OCI-LY1 (cell line): ENCODE measurements at regions not wholly inside any gene's neighbourhood (a gene's known extent, or its start where the extent isn't known, plus 50 kb on each side); places are given as distances from the start of the nearest gene placed in this dataset.

ENCODE experiments used
- CTCF ChIP-seq: fragments of 200-600 bp; sonication (generic), shearing (Covaris generic); IDR thresholded peaks from 2 replicates; pipeline ENCODE4 v1.5.1; 2017; ENCODE audit warnings: mild to moderate bottlenecking, antibody characterized with exemption, low read length, moderate library complexity, mixed read lengths
- EZH2 ChIP-seq: fragments of 200-600 bp; sonication (generic), shearing (Covaris generic); IDR thresholded peaks from 2 replicates; pipeline ENCODE4 v1.8.0; 2017; ENCODE audit warnings: borderline replicate concordance, mixed run types, mild to moderate bottlenecking, antibody characterized with exemption, low read length, moderate library complexity, mixed read lengths

GRCh38 chr7:12985752-12986151, 298.3 kb downstream of the ARL4A start:
- TF ChIP-seq CTCF (no peak), EZH2 (no peak)
